Neuron (in vitro differentiated cells): ENCODE measurements at regions not wholly inside any gene's neighbourhood (a gene's known extent, or its start where the extent isn't known, plus 50 kb on each side); places are given as distances from the start of the nearest gene placed in this dataset.

Experiments used
- H2AFZ ChIP-seq: one replicate; pipeline ENCODE4 v1.6.1; 2013; ENCODE audit warnings: low read depth, mild to moderate bottlenecking, inconsistent platforms, low read length, moderate library complexity
- H3K27me3 ChIP-seq: one replicate; pipeline ENCODE4 v1.6.1; 2013; ENCODE audit warnings: low read length; ENCODE audit not compliant: insufficient read depth
- H3K36me3 ChIP-seq: one replicate; pipeline ENCODE4 v1.6.1; 2013; ENCODE audit warnings: low read length; ENCODE audit not compliant: insufficient read depth
- H3K4me1 ChIP-seq: one replicate; pipeline ENCODE4 v1.6.1; 2013; ENCODE audit warnings: low read length; ENCODE audit not compliant: insufficient read depth
- H3K4me3 ChIP-seq: 2 replicates; pipeline ENCODE4 v1.5.1; 2013; ENCODE audit warnings: mild to moderate bottlenecking, low read length, moderate library complexity
- H3K9me3 ChIP-seq: one replicate; pipeline ENCODE4 v1.6.1; 2013; ENCODE audit warnings: low read length

GRCh38 chr11:92329646-92330045 lies 105.0 kb downstream of the FAT3 start:
- Histone ChIP-seq H3K36me3 (no peaks in the 10 kb centered on the region), H2AFZ (no peak overlapping the region), H3K4me1 (peaks cover 25% of the 10 kb centered on the region), H3K9me3 (no peaks in the 10 kb centered on the region), H3K4me3 (peak overlapping the region; percentile 14), H3K27me3 (no peaks in the 10 kb centered on the region)

GRCh38 chr11:92330114-92330513 lies 105.5 kb downstream of the FAT3 start:
- H3K9me3 ChIP-seq: no peaks in the 10 kb centered on the region
- H3K4me1 ChIP-seq: peaks cover 25% of the 10 kb centered on the region
- no peaks in the 10 kb centered on the region for H3K36me3 ChIP-seq
- peak overlapping the region; percentile 14 for H3K4me3 ChIP-seq
- no peak overlapping the region for H2AFZ ChIP-seq
- no peaks in the 10 kb centered on the region for H3K27me3 ChIP-seq

GRCh38 chr11:92332986-92333385 lies 108.4 kb downstream of the FAT3 start:
- Histone ChIP-seq H3K27me3 (no peaks in the 10 kb centered on the region), H2AFZ (no peak overlapping the region), H3K4me3 (no peak overlapping the region), H3K9me3 (no peaks in the 10 kb centered on the region), H3K4me1 (peaks cover 25% of the 10 kb centered on the region), H3K36me3 (no peaks in the 10 kb centered on the region)

GRCh38 chr11:92340839-92341238 lies 116.2 kb downstream of the FAT3 start:
- H3K36me3 ChIP-seq: no peaks in the 10 kb centered on the region
- no peak overlapping the region for H2AFZ ChIP-seq
- H3K4me3 ChIP-seq: no peak overlapping the region
- H3K9me3 ChIP-seq: no peaks in the 10 kb centered on the region
- H3K27me3 ChIP-seq: no peaks in the 10 kb centered on the region
- H3K4me1 ChIP-seq: no peaks in the 10 kb centered on the region

- Histone ChIP-seq H3K36me3 (no peaks in the 10 kb centered on the region), H3K4me3 (no peak overlapping the region), H3K27me3 (no peaks in the 10 kb centered on the region), H3K9me3 (no peaks in the 10 kb centered on the region), H2AFZ (no peak overlapping the region), H3K4me1 (no peaks in the 10 kb centered on the region)
Observed at GRCh38 chr11:92342034-92342720, 117.6 kb downstream of the FAT3 start.

- no peaks in the 10 kb centered on the region for H3K36me3 ChIP-seq
- peaks cover 3% of the 10 kb centered on the region for H3K4me1 ChIP-seq
- H3K27me3 ChIP-seq: no peaks in the 10 kb centered on the region
- H3K9me3 ChIP-seq: no peaks in the 10 kb centered on the region
- H2AFZ ChIP-seq: no peak overlapping the region
- no peak overlapping the region for H3K4me3 ChIP-seq
Observed at GRCh38 chr11:92342886-92343285, 118.3 kb downstream of the FAT3 start.

GRCh38 chr11:92346220-92346619 lies 121.6 kb downstream of the FAT3 start:
- no peak overlapping the region for H3K4me3 ChIP-seq
- no peak overlapping the region for H2AFZ ChIP-seq
- H3K9me3 ChIP-seq: no peaks in the 10 kb centered on the region
- no peaks in the 10 kb centered on the region for H3K27me3 ChIP-seq
- no peaks in the 10 kb centered on the region for H3K36me3 ChIP-seq
- peaks cover 10% of the 10 kb centered on the region for H3K4me1 ChIP-seq

GRCh38 chr11:92347454-92347853 lies 122.8 kb downstream of the FAT3 start:
- Histone ChIP-seq H3K36me3 (peaks cover 8% of the 10 kb centered on the region), H3K4me1 (peaks cover 10% of the 10 kb centered on the region), H2AFZ (no peak overlapping the region), H3K27me3 (no peaks in the 10 kb centered on the region), H3K9me3 (no peaks in the 10 kb centered on the region), H3K4me3 (no peak overlapping the region)

- peaks cover 22% of the 10 kb centered on the region for H3K36me3 ChIP-seq
- H3K4me1 ChIP-seq: peaks cover 17% of the 10 kb centered on the region
- H2AFZ ChIP-seq: no peak overlapping the region
- H3K9me3 ChIP-seq: no peaks in the 10 kb centered on the region
- H3K4me3 ChIP-seq: no peak overlapping the region
- no peaks in the 10 kb centered on the region for H3K27me3 ChIP-seq
Observed at GRCh38 chr11:92349486-92350156, 125.0 kb downstream of the FAT3 start.

- Histone ChIP-seq H3K36me3 (peaks cover 32% of the 10 kb centered on the region), H3K27me3 (no peaks in the 10 kb centered on the region), H3K9me3 (no peaks in the 10 kb centered on the region)
Observed at GRCh38 chr11:92357344-92357743, 132.7 kb downstream of the FAT3 start.

GRCh38 chr11:92357841-92358240 lies 133.2 kb downstream of the FAT3 start:
- H3K9me3 ChIP-seq: no peaks in the 10 kb centered on the region
- H3K4me3 ChIP-seq: no peak overlapping the region
- H3K27me3 ChIP-seq: no peaks in the 10 kb centered on the region
- H3K36me3 ChIP-seq: peaks cover 27% of the 10 kb centered on the region
- H3K4me1 ChIP-seq: peaks cover 19% of the 10 kb centered on the region
- no peak overlapping the region for H2AFZ ChIP-seq

More at GRCh38 chr11:92357344-92357743, 132.7 kb downstream of the FAT3 start:
- Histone ChIP-seq H3K4me1 (peaks cover 17% of the 10 kb centered on the region), H3K4me3 (no peak overlapping the region), H2AFZ (no peak overlapping the region)

- H3K36me3 ChIP-seq: peaks cover 20% of the 10 kb centered on the region
- no peak overlapping the region for H2AFZ ChIP-seq
- peaks cover 4% of the 10 kb centered on the region for H3K4me1 ChIP-seq
- H3K4me3 ChIP-seq: no peak overlapping the region
- H3K9me3 ChIP-seq: no peaks in the 10 kb centered on the region
- no peaks in the 10 kb centered on the region for H3K27me3 ChIP-seq
Observed at GRCh38 chr11:92361551-92361950, 136.9 kb downstream of the FAT3 start.

GRCh38 chr11:92362989-92363388 lies 138.4 kb downstream of the FAT3 start:
- Histone ChIP-seq H2AFZ (no peak overlapping the region), H3K4me3 (no peak overlapping the region), H3K27me3 (no peaks in the 10 kb centered on the region), H3K4me1 (peaks cover 4% of the 10 kb centered on the region), H3K9me3 (no peaks in the 10 kb centered on the region), H3K36me3 (peaks cover 18% of the 10 kb centered on the region)
